IMR-90 (cell line): ENCODE measurements at regions not wholly inside any gene's neighbourhood (a gene's known extent, or its start where the extent isn't known, plus 50 kb on each side); places are given as distances from the start of the nearest gene placed in this dataset.

Experiments used
- ATAC-seq: fragments of 200-7000 bp; cut with Tn5 transposase; 2 replicates; pipeline ENCODE4 v1.9.1; 2020; ENCODE audit warnings: low read depth, mild to moderate bottlenecking, moderate library complexity
- BruUV-seq: library from RNA; stranded (reverse); fragments of 400-500 nt; replicated peaks from 2 replicates; lab custom pipeline; 2021; lab: Mats Ljungman, UMichigan
- CTCF ChIA-PET: fragments of 300-600 bp; formaldehyde crosslinking; extraction: SDS; loops from one replicate; lab custom pipeline; 2021; ENCODE audit warnings: antibody characterized with exemption; lab: Yijun Ruan, JAX
- POLR2A ChIA-PET: fragments of 300-600 bp; sonication (Branson Sonifier 250); formaldehyde crosslinking; loops from one replicate; lab custom pipeline; 2022; ENCODE audit warnings: antibody characterized with exemption; ENCODE audit not compliant: unreplicated experiment; lab: Charles Lee
- DNase-seq: peaks from one replicate; pipeline ENCODE4 v3.0.0; 2013
- H2AFZ ChIP-seq: replicated peaks from 2 replicates; pipeline ENCODE3; 2013; ENCODE audit warnings: low read length, mild to moderate bottlenecking; ENCODE audit not compliant: poor library complexity
- H2AK5ac ChIP-seq: 2 replicates; pipeline ENCODE4 v1.6.1; 2013; ENCODE audit warnings: low read depth, low read length, inconsistent platforms
- H2AK9ac ChIP-seq: replicated peaks from 2 replicates; pipeline ENCODE3; 2013; ENCODE audit warnings: mild to moderate bottlenecking, low read depth, low read length, moderate library complexity; ENCODE audit not compliant: poor library complexity
- H2BK120ac ChIP-seq: 2 replicates; pipeline ENCODE4 v1.6.1; 2013; ENCODE audit warnings: low read depth, low read length, inconsistent platforms
- H2BK15ac ChIP-seq: 3 replicates; pipeline ENCODE4 v1.6.1; 2013; ENCODE audit warnings: low read depth, low read length, inconsistent platforms
- H2BK20ac ChIP-seq: 2 replicates; pipeline ENCODE4 v1.6.1; 2013; ENCODE audit warnings: low read depth, mild to moderate bottlenecking, inconsistent platforms, low read length, moderate library complexity
- H2BK5ac ChIP-seq: 2 replicates; pipeline ENCODE4 v1.6.1; 2013; ENCODE audit warnings: mild to moderate bottlenecking, low read depth, low read length, inconsistent platforms; ENCODE audit not compliant: poor library complexity, severe bottlenecking
- H3K14ac ChIP-seq: replicated peaks from 2 replicates; pipeline ENCODE4 v1.6.1; 2013; ENCODE audit warnings: low read depth, low read length, inconsistent platforms
- H3K18ac ChIP-seq: 2 replicates; pipeline ENCODE4 v1.6.1; 2013; ENCODE audit warnings: low read depth, low read length, control low read depth
- H3K23ac ChIP-seq: 2 replicates; pipeline ENCODE4 v1.6.1; 2013; ENCODE audit warnings: low read depth, low read length, inconsistent platforms
- H3K27ac ChIP-seq: 2 replicates; pipeline ENCODE4 v1.5.1; 2013; ENCODE audit warnings: mild to moderate bottlenecking, control low read depth, low read length; ENCODE audit not compliant: insufficient read depth
- H3K27me3 ChIP-seq: 2 replicates; pipeline ENCODE4 v1.6.1; 2013; ENCODE audit warnings: low read length; ENCODE audit not compliant: control insufficient read depth, insufficient read depth
- H3K36me3 ChIP-seq: 2 replicates; pipeline ENCODE4 v1.6.1; 2013; ENCODE audit warnings: low read length, mixed read lengths; ENCODE audit not compliant: control insufficient read depth, insufficient read depth
- H3K4ac ChIP-seq: 2 replicates; pipeline ENCODE4 v1.6.1; 2013; ENCODE audit warnings: low read depth, low read length, inconsistent platforms
- H3K4me1 ChIP-seq: 2 replicates; pipeline ENCODE4 v1.6.1; 2013; ENCODE audit warnings: low read length, mixed read lengths; ENCODE audit not compliant: control insufficient read depth, insufficient read depth
- H3K4me2 ChIP-seq: 2 replicates; pipeline ENCODE4 v1.6.1; 2013; ENCODE audit warnings: low read depth, mild to moderate bottlenecking, control low read depth, low read length, moderate library complexity
- H3K4me3 ChIP-seq: 2 replicates; pipeline ENCODE4 v1.5.1; 2013; ENCODE audit warnings: low read depth, mild to moderate bottlenecking, control low read depth, low read length, moderate library complexity; ENCODE audit not compliant: insufficient read depth
- H3K56ac ChIP-seq: 2 replicates; pipeline ENCODE4 v1.6.1; 2013; ENCODE audit warnings: low read length, inconsistent platforms; ENCODE audit not compliant: insufficient read depth; ENCODE audit errors: extremely low read depth
- H3K79me1 ChIP-seq, 2 experiments: 2 replicates each; pipeline ENCODE4 v1.6.1; 2013; ENCODE audit warnings: low read length in 2 of 2, inconsistent platforms in 1 of 2, low read depth in 1 of 2
- H3K9ac ChIP-seq: 2 replicates; pipeline ENCODE4 v1.6.1; 2013; ENCODE audit warnings: low read depth, low read length, control low read depth
- H3K9me1 ChIP-seq: 2 replicates; pipeline ENCODE4 v1.6.1; 2013; ENCODE audit warnings: low read length, inconsistent platforms; ENCODE audit not compliant: insufficient read depth
- H3K9me3 ChIP-seq: 2 replicates; pipeline ENCODE4 v1.6.1; 2013; ENCODE audit warnings: low read length; ENCODE audit not compliant: control insufficient read depth, insufficient read depth
- H4K20me1 ChIP-seq: 2 replicates; pipeline ENCODE4 v1.6.1; 2013; ENCODE audit warnings: low read length, inconsistent platforms; ENCODE audit not compliant: insufficient read depth
- H4K5ac ChIP-seq: 2 replicates; pipeline ENCODE4 v1.6.1; 2013; ENCODE audit warnings: mild to moderate bottlenecking, low read depth, low read length, control low read depth
- H4K8ac ChIP-seq, 2 experiments: 2 replicates each; pipeline ENCODE4 v1.6.1; 2013; ENCODE audit warnings: low read depth in 2 of 2, low read length in 2 of 2, control low read depth in 1 of 2, inconsistent platforms in 1 of 2
- H4K91ac ChIP-seq: 2 replicates; pipeline ENCODE4 v1.6.1; 2013; ENCODE audit warnings: low read depth, low read length, inconsistent platforms; ENCODE audit not compliant: insufficient read depth
- BHLHE40 ChIP-seq: fragments of 150-350 bp; IDR thresholded peaks from 2 replicates; pipeline ENCODE4 v1.6.1; 2016; ENCODE audit warnings: mild to moderate bottlenecking, low read depth, low read length
- CEBPB ChIP-seq: IDR thresholded peaks from 2 replicates; pipeline ENCODE4 v1.6.1; 2012; ENCODE audit warnings: low read depth, low read length, improper control_type of control experiment
- CHD1 ChIP-seq: IDR thresholded peaks from 2 replicates; pipeline ENCODE4 v1.6.1; 2012; ENCODE audit warnings: low read depth, low read length, improper control_type of control experiment
- CTCF ChIP-seq: conservative IDR thresholded peaks from 2 replicates; pipeline ENCODE4 v1.5.1; 2012; ENCODE audit warnings: mild to moderate bottlenecking, low read depth, low read length, improper control_type of control experiment
- ELK1 ChIP-seq: fragments of 150-350 bp; IDR thresholded peaks from 2 replicates; pipeline ENCODE4 v1.6.1; 2016; ENCODE audit warnings: low read depth, mild to moderate bottlenecking, low read length, moderate library complexity, borderline replicate concordance
- FOS ChIP-seq: fragments of 150-350 bp; IDR thresholded peaks from 2 replicates; pipeline ENCODE4 v1.6.1; 2016; ENCODE audit warnings: low read depth, low read length
- MAFK ChIP-seq: IDR thresholded peaks from 2 replicates; pipeline ENCODE4 v1.6.1; 2012; ENCODE audit warnings: low read depth, low read length, improper control_type of control experiment
- MAZ ChIP-seq: IDR thresholded peaks from 2 replicates; pipeline ENCODE4 v1.6.1; 2012; ENCODE audit warnings: low read depth, mild to moderate bottlenecking, low read length, improper control_type of control experiment, moderate library complexity, borderline replicate concordance
- MXI1 ChIP-seq: IDR thresholded peaks from 2 replicates; pipeline ENCODE4 v1.6.1; 2012; ENCODE audit warnings: low read depth, mild to moderate bottlenecking, low read length, moderate library complexity, borderline replicate concordance
- NFE2L2 ChIP-seq: fragments of 150-350 bp; IDR thresholded peaks from 2 replicates; pipeline ENCODE4 v1.6.1; 2016; ENCODE audit warnings: low read depth, mild to moderate bottlenecking, low read length
- POLR2A ChIP-seq: IDR thresholded peaks from 2 replicates; pipeline ENCODE4 v1.6.1; 2012; ENCODE audit warnings: mild to moderate bottlenecking, low read depth, low read length
- RAD21 ChIP-seq: IDR thresholded peaks from 2 replicates; pipeline ENCODE4 v1.6.1; 2012; ENCODE audit warnings: low read length, improper control_type of control experiment
- RCOR1 ChIP-seq: IDR thresholded peaks from 2 replicates; pipeline ENCODE4 v1.6.1; 2012; ENCODE audit warnings: mild to moderate bottlenecking, low read length, improper control_type of control experiment; ENCODE audit not compliant: insufficient replicate concordance
- RFX5 ChIP-seq: IDR thresholded peaks from 2 replicates; pipeline ENCODE4 v1.8.0; 2012; ENCODE audit warnings: low read depth, mild to moderate bottlenecking, low read length, moderate library complexity
- SMC3 ChIP-seq: fragments of 150-350 bp; IDR thresholded peaks from 2 replicates; pipeline ENCODE4 v1.6.1; 2016; ENCODE audit warnings: low read depth, mild to moderate bottlenecking, antibody characterized with exemption, low read length, moderate library complexity
- USF2 ChIP-seq: fragments of 150-350 bp; IDR thresholded peaks from 2 replicates; pipeline ENCODE4 v1.6.1; 2017; ENCODE audit warnings: mild to moderate bottlenecking, antibody characterized with exemption, low read length, low read depth
- WGBS, 2 experiments: methylation state at CpG; one replicate each; pipeline versions ENCODE4 v1.1.5 to v1.1.7; 2013; ENCODE audit warnings: missing lambda C conversion rate in 2 of 2; ENCODE audit not compliant: insufficient read length in 1 of 2; ENCODE audit errors: extremely low coverage in 2 of 2; 5-methylcytosine and 5-hydroxymethylcytosine counted together
- dilution Hi-C: fragments of 300-500 bp; cut with HindIII; formaldehyde crosslinking; loops from one replicate; pipeline ENCODE4 v1.14.3; 2018; ENCODE audit warnings: low sequenced_read_pairs; ENCODE audit not compliant: unreplicated experiment
- in situ Hi-C: fragments of 300-500 bp; cut with MboI; formaldehyde crosslinking; loops from 3 replicates; pipeline ENCODE4 v1.14.3; 2019; ENCODE audit warnings: low sequenced_read_pairs, inconsistent platforms, mixed read lengths
- intact Hi-C: fragments of 100-400 bp; cut with micrococcal nuclease; formaldehyde crosslinking; loops from 2 replicates; pipeline ENCODE4 v1.10.0; 2022

- CTCF ChIA-PET: no interaction called here
- no TSS peak for BruUV-seq
These were observed 215.9 kb upstream of the TNRC6C start for GRCh38 chr17:77742579-77742978.

More at GRCh38 chr17:77742579-77742978, 215.9 kb upstream of the TNRC6C start:
- H3K9ac ChIP-seq: no peak overlapping the region
- dilution Hi-C loops (no loop called here), intact Hi-C loops (loop anchor here (5.0 kb wide), 1 partner anchor 380 kb away; no protein-coding TSS in a partner anchor), in situ Hi-C loops (no loop called here)
- H2BK120ac ChIP-seq: no peak overlapping the region
- H2BK5ac ChIP-seq: no peak overlapping the region
- no peak overlapping the region for H3K23ac ChIP-seq
- no peaks in the 10 kb centered on the region for H4K20me1 ChIP-seq
- H3K4me3 ChIP-seq: no peak overlapping the region
- H3K18ac ChIP-seq: no peak overlapping the region
- H2BK20ac ChIP-seq: no peak overlapping the region
- H3K27ac ChIP-seq: no peak overlapping the region
- H3K14ac ChIP-seq: no peak overlapping the region
- H4K5ac ChIP-seq: no peak overlapping the region
- no peaks in the 10 kb centered on the region for H3K36me3 ChIP-seq
- H2BK15ac ChIP-seq: no peak overlapping the region
- no peak overlapping the region for H3K56ac ChIP-seq
- no peak for ATAC-seq
- POLR2A ChIA-PET: no interaction called here
- DNase-seq: no peak
- no peak overlapping the region for H4K91ac ChIP-seq
- H3K9me3 ChIP-seq: no peaks in the 10 kb centered on the region; the same call in 1 of the 2 replicates
- H3K27me3 ChIP-seq: peaks cover 21% of the 10 kb centered on the region
- H3K4me2 ChIP-seq: no peak overlapping the region
- H4K8ac ChIP-seq: no peak overlapping the region
- no peak overlapping the region for H3K4ac ChIP-seq
- H2AK5ac ChIP-seq: no peak overlapping the region
- H3K79me1 ChIP-seq: no peaks in the 10 kb centered on the region
- H3K4me1 ChIP-seq: no peaks in the 10 kb centered on the region
- no peak overlapping the region for H2AFZ ChIP-seq
- H3K9me1 ChIP-seq: no peaks in the 10 kb centered on the region
- WGBS, 2 experiments: 50% methylated on average over 5 of the region's 8 CpGs; no CpG with 5 or more reads in 1 of the 2 experiments
- H2AK9ac ChIP-seq: no peak overlapping the region
- TF ChIP-seq RFX5: no peak
- TF ChIP-seq FOS: no peak
- TF ChIP-seq RAD21: no peak
- no peak for TF ChIP-seq POLR2A
- TF ChIP-seq ELK1: no peak
- no peak for TF ChIP-seq NFE2L2
- TF ChIP-seq MXI1: no peak
- TF ChIP-seq CTCF: no peak
- no peak for TF ChIP-seq CHD1
- no peak for TF ChIP-seq BHLHE40
- no peak for TF ChIP-seq MAFK
- no peak for TF ChIP-seq MAZ
- TF ChIP-seq RCOR1: no peak
- no peak for TF ChIP-seq SMC3
- no peak for TF ChIP-seq CEBPB
- no peak for TF ChIP-seq USF2
